HFFc6 (cell line): ENCODE measurements at regions not wholly inside any gene's neighbourhood (a gene's known extent, or its start where the extent isn't known, plus 50 kb on each side); places are given as distances from the start of the nearest gene placed in this dataset.

ENCODE experiments used
- DNase-seq: peaks from one replicate; pipeline ENCODE4 v3.0.0-alpha.2; 2018
- H3K27ac Mint-ChIP-seq: 2 replicates; pipeline ENCODE4 v1.8.0; 2020; ENCODE audit warnings: mild to moderate bottlenecking, mixed read lengths
- H3K27me3 Mint-ChIP-seq: 2 replicates; pipeline ENCODE4 v1.8.0; 2021; ENCODE audit warnings: mild to moderate bottlenecking, moderate library complexity, mixed read lengths; ENCODE audit not compliant: insufficient read depth
- H3K36me3 Mint-ChIP-seq: 2 replicates; pipeline ENCODE4 v1.8.0; 2021; ENCODE audit warnings: low read depth, mixed read lengths
- H3K4me1 Mint-ChIP-seq: 2 replicates; pipeline ENCODE4 v1.8.0; 2020; ENCODE audit warnings: low read depth, mixed read lengths
- H3K4me3 Mint-ChIP-seq: 2 replicates; pipeline ENCODE4 v1.8.0; 2020; ENCODE audit warnings: mild to moderate bottlenecking, moderate library complexity, mixed read lengths
- H3K9me3 Mint-ChIP-seq: 2 replicates; pipeline ENCODE4 v1.8.0; 2020; ENCODE audit warnings: mild to moderate bottlenecking, mixed read lengths
- CTCF ChIP-seq: fragments of 200-600 bp; sonication (generic); IDR thresholded peaks from 2 replicates; pipeline ENCODE4 v1.5.0; 2021; ENCODE audit warnings: antibody characterized with exemption, mild to moderate bottlenecking

DNA sequence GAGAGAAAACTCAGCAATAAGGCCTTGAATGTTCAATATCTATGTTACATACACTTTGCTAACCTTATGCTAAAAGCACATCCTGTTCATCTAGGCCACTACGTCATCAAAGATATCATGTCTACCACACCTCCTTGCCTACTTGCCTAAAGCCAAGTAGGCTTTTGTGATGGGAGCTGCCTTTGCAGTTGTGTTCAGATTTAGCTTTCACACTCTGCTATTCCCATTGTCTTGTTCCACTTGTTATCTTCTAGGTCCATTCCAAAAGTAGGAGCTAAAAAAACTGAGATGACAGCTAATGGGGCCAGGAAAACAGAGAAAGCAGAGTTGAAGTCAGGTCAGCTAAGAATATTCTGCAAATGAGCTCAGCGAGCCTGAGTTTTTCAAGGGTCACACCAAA is 153.6 kb upstream of the EDNRA start:
- Mint-ChIP-seq H3K27ac (no peak overlapping the region), H3K4me3 (no peak overlapping the region), H3K27me3 (no peaks in the 10 kb centered on the region; the same call in 1 of the 2 replicates), H3K4me1 (peaks cover 13% of the 10 kb centered on the region), H3K36me3 (no peaks in the 10 kb centered on the region), H3K9me3 (no peaks in the 10 kb centered on the region)
- DNase-seq: no peak
- TF ChIP-seq CTCF: no peak

DNA sequence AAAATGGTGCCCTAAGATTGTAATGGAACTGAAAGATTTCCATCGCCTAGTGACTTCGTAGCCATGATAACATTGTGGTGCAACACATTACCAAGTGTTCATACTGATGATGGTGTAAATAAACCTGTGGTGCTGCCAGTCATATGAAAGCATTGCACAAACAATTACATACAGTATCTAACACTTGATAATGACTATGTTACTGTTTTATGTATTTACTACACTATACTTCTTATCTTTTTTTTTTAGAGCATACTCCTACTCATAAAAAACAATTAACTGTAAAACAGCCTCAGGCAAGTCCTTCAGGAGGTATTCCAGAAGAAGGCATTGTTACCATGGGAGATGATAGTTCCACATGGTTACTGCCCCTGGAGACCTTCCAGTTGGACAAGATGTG is 152.7 kb upstream of the EDNRA start:
- no peaks in the 10 kb centered on the region for H3K9me3 Mint-ChIP-seq
- no peaks in the 10 kb centered on the region for H3K36me3 Mint-ChIP-seq
- no peak for DNase-seq
- H3K4me3 Mint-ChIP-seq: no peak overlapping the region
- no peaks in the 10 kb centered on the region; the same call in 1 of the 2 replicates for H3K27me3 Mint-ChIP-seq
- H3K4me1 Mint-ChIP-seq: peaks cover 13% of the 10 kb centered on the region
- TF ChIP-seq CTCF: no peak
- no peak overlapping the region for H3K27ac Mint-ChIP-seq

DNA sequence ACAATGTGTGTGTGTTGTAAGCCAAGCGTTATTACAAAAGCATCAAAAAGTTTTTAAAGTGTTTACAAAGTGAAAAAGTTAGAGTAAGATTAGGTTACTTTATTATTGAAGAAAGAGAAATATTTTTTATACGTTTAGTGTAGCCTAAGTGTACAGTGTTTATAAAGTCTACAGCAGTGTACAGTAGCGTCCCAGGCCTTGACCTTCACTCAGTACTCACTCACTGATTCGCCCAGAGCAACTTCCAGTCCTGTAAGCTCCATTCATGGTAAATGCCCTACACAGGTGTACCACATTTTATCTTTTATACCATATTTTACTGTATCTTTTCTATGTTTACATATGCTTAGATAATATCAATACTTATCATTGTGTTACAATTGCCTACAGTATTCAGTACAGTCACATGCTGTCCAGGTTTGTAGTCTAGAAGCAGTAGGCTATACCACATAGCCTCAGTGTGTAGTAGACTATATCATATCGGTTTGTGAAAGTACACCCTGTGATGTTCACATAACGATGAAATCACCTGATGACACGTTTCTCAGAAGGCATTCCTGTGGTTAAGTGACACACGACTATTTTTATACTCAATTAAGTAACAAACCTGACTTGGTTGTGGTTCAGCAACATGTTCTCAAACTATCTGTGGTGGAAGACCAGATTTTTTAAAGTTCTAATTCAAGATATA is 152.0 kb upstream of the EDNRA start:
- no peaks in the 10 kb centered on the region for H3K9me3 Mint-ChIP-seq
- no peaks in the 10 kb centered on the region for H3K36me3 Mint-ChIP-seq
- no peak overlapping the region for H3K27ac Mint-ChIP-seq
- H3K27me3 Mint-ChIP-seq: no peaks in the 10 kb centered on the region; the same call in 1 of the 2 replicates
- no peak for TF ChIP-seq CTCF
- DNase-seq: no peak
- H3K4me1 Mint-ChIP-seq: peaks cover 15% of the 10 kb centered on the region
- H3K4me3 Mint-ChIP-seq: no peak overlapping the region

DNA sequence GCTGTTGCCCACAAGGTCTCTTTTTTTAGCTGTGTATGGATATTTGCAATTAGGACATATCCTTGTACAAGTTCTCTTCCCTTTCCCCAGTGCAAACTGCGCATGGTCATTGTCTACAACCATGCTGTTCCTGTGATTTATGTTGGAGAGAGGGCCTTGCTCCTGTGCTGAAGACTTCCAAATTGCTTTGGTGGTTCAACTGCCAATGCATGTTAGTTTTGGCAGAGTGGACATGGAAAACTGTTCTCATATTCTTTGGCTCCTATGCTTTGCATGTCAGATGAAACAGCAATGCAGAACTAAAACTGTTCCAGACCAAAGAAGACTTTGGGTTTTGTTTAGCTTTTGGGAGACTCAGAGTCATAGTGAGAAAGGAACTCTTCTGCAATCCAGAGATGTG is 148.8 kb upstream of the EDNRA start:
- H3K9me3 Mint-ChIP-seq: no peaks in the 10 kb centered on the region
- no peak overlapping the region for H3K27ac Mint-ChIP-seq
- H3K36me3 Mint-ChIP-seq: no peaks in the 10 kb centered on the region
- no peak for TF ChIP-seq CTCF
- H3K4me3 Mint-ChIP-seq: no peak overlapping the region
- peaks cover 19% of the 10 kb centered on the region for H3K4me1 Mint-ChIP-seq
- H3K27me3 Mint-ChIP-seq: no peaks in the 10 kb centered on the region
- DNase-seq: no peak

GRCh38 chr4:147334478-147334877 is 146.4 kb upstream of the EDNRA start:
- no peak for TF ChIP-seq CTCF
- H3K27me3 Mint-ChIP-seq: no peaks in the 10 kb centered on the region; the same call in 1 of the 2 replicates
- no peaks in the 10 kb centered on the region for H3K36me3 Mint-ChIP-seq
- no peak overlapping the region for H3K4me3 Mint-ChIP-seq
- H3K27ac Mint-ChIP-seq: peak overlapping the region; percentile 19; the same call in 1 of the 2 replicates
- H3K9me3 Mint-ChIP-seq: no peaks in the 10 kb centered on the region
- peaks cover 19% of the 10 kb centered on the region for H3K4me1 Mint-ChIP-seq
- no peak for DNase-seq
